ENCODE measurements at regions not wholly inside any gene's neighbourhood (a gene's known extent, or its start where the extent isn't known, plus 50 kb on each side); places are given as distances from the start of the nearest gene placed in this dataset.

- no peak for TF ChIP-seq SIN3A (IDR thresholded peaks at IDR 0.05; ENCODE audit: low read depth)
- TF ChIP-seq CTCF (IDR thresholded peaks at IDR 0.05 in 2 of 3, conservative IDR thresholded peaks at IDR 0.05 in 1 of 3; ENCODE audit: borderline replicate concordance in 1 of 3, insufficient read depth in 1 of 3, low read depth in 2 of 3, low read length in 2 of 3) = no peak
- TF ChIP-seq FOSL1 (IDR thresholded peaks at IDR 0.05; ENCODE audit: low read depth) = no peak
- TF ChIP-seq YY1 (IDR thresholded peaks at IDR 0.05; ENCODE audit: extremely low read depth, insufficient replicate concordance, low read depth, low read length) = no peak
- TF ChIP-seq EZH2 (IDR thresholded peaks at IDR 0.05) = no peak
- no peak for TF ChIP-seq CEBPB (IDR thresholded peaks at IDR 0.05; ENCODE audit: low read depth)
- no peak for TF ChIP-seq POLR2A (IDR thresholded peaks at IDR 0.05; ENCODE audit: borderline replicate concordance, extremely low read depth, insufficient read depth, insufficient read length)
- no peak for TF ChIP-seq POLR2AphosphoS5 (IDR thresholded peaks at IDR 0.05; ENCODE audit: low read depth, low read length)
- no peak for TF ChIP-seq MAX (IDR thresholded peaks at IDR 0.05)
- no peak for TF ChIP-seq EZH2phosphoT487 (IDR thresholded peaks at IDR 0.05; ENCODE audit: borderline replicate concordance)
- TF ChIP-seq SRF (IDR thresholded peaks at IDR 0.05; ENCODE audit: low read depth) = no peak
- no peak for TF ChIP-seq ZNF274 (IDR thresholded peaks at IDR 0.05; ENCODE audit: low read depth, low read length)
Observed at GRCh38 chr13:106415442-106415841, 120.0 kb downstream of the EFNB2 start.

All from HCT116 (cell line).